HG02981 (cell line): ENCODE measurements at regions not wholly inside any gene's neighbourhood (a gene's known extent, or its start where the extent isn't known, plus 50 kb on each side); places are given as distances from the start of the nearest gene placed in this dataset.
"Not testable (repeated sequence)": the region's sequence is repeated elsewhere in the genome, so short reads cannot be mapped to it uniquely, and the experiment has no call there.

Source experiments
- ATAC-seq: cut with Tn5 transposase; IDR thresholded peaks from one replicate; pipeline ENCODE4 v1.9.1; 2021; ENCODE audit warnings: mild to moderate bottlenecking, moderate library complexity; ENCODE audit not compliant: unreplicated experiment

DNA sequence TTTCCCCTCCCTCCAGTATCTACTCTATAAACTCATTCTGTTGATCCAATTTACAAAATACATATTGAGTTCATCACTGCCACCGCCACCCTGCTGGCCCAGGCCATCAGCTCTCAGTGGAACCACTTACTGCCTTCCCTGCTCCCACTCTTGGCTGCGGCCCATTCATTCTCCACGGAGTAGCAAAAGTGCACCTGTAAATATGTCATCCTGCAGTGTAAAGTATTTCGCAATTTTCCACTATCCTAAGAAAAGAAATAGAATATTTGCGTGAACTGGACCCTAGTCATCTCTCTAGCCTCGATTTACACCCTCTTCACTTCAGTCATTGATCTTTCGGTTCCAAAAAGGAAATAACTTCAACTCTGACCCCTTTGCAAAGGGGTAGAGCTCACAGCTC, 258.3 kb upstream of the TFAP2D start:
- no peak for ATAC-seq

DNA sequence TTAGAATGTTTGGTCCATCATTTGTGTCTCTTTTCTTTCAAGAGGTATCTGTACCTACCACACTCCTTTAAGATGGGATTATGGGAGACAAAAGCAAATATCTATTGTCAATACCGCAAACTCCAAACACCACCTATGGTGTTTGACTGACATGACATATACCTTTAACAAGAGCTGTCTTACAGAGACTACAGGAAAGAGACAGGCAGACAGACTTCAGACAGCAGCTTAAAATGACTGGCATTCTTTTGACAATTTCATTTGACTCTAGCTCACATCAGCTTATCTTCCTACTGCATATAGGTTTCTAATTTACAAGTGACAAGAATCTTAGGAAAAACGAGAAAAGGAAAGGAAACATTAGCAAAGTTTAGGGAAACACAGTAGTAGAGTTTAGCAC, 256.0 kb upstream of the TFAP2D start:
- ATAC-seq: no peak

GRCh38 chr6:50461696-50462095, 251.6 kb upstream of the TFAP2D start:
- no peak for ATAC-seq

GRCh38 chr6:50463931-50464330, 249.4 kb upstream of the TFAP2D start:
- no peak for ATAC-seq

- no peak for ATAC-seq
Observed at GRCh38 chr6:50467931-50468330, 245.4 kb upstream of the TFAP2D start.

- no peak for ATAC-seq
Observed at GRCh38 chr6:50471041-50471440, 242.3 kb upstream of the TFAP2D start.

DNA sequence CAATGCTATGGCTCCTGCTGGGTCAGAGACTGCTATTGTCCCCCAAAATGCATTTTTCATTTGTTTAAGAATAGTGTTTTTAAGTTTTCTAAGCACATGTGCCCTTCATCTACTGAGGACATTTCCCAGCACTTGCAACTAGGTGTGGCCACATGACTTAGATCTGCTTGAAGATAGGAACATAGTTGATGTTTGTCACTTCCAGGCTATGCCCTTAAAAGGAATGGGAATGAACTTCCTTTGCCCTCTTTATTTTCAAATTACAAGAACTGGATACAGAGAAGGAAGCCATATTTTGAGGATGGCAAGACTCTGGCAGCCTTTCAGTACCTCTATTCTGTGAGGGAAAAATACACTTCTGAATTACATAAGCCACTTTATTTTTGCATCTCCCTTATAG, 203.0 kb upstream of the TFAP2D start:
- no peak for ATAC-seq

- ATAC-seq: no peak
Observed at GRCh38 chr6:50520326-50521266, 192.7 kb upstream of the TFAP2D start.

GRCh38 chr6:50524341-50524740, 189.0 kb upstream of the TFAP2D start:
- no peak for ATAC-seq

DNA sequence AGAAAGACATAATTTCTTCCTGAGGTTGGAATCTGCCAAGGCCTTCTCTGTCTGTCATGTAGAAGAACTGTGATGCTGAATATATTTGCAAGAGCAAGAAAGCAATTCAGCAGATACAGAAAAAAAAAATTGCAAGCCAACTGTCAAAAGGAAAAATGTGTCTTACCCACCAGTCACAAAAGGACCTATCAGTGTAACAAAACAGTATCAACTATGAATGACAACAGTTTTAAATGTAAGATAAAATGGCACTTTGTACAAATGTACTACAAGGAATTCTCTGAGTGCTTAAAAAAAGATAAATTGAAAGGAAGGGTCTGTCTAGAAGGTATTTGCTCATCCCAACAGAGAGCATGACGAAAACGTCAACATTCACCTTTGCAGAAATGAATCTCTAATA, 185.3 kb upstream of the TFAP2D start:
- no peak for ATAC-seq

DNA sequence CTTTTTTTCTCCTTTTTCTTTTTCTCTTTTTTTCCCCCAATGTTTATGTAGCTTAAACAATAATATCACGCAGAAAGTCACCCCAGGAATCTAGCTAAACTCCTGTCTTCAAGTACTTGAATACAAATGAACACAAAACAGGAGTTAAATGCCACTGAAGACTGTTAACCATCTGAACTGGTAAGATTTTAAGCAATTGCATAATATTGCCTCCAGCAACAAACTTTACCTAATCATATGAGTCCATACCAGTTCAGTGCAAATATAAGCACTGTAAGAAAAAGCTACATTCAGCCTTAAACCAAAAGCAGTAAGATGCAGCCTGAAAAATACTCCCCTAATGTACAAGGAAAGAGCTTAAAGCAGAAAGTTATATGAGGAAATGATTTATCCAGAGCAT, 173.9 kb upstream of the TFAP2D start:
- ATAC-seq: no peak

DNA sequence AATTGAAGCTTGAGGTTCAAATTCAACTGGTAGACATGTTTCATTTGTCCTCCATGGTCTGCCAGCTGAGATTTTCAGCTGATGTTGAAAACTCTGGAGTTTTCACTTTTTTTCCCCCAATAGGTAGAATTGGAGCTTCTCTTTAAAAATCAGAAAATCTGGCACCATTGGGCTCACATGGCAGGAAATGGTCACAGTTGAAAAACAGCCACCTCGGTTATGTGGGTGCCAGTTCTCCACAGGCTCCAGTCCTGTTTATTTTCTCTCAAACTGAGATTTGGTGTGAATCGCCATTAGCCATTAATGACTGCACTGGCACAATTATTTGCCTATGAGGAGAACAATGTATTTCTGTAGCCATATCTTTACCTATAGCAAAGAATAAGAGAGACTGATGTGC, 171.4 kb upstream of the TFAP2D start:
- ATAC-seq: no peak

DNA sequence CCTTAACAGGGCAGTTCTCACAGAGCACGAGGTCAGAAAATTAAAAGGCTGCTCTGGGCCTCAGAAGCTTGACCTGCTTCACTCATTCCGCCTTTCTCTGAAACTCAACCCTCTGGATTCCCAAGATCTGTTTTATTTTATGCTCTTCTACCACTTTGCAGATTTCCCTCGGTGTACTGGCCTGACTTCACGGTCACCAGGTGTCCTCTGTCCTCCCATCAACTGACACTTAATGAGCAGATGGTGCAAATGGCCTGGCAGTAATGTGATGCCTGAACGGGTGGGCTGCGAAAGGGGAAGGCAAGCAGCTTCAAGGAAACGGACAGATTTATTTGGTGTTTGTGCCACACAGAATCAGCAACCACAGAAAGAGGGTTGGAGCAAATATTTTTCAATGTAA, 169.7 kb upstream of the TFAP2D start:
- no peak for ATAC-seq

- no peak for ATAC-seq
Observed at GRCh38 chr6:50549026-50549425, 164.3 kb upstream of the TFAP2D start.

- ATAC-seq: no peak
Observed at GRCh38 chr6:50549475-50549874, 163.9 kb upstream of the TFAP2D start.

DNA sequence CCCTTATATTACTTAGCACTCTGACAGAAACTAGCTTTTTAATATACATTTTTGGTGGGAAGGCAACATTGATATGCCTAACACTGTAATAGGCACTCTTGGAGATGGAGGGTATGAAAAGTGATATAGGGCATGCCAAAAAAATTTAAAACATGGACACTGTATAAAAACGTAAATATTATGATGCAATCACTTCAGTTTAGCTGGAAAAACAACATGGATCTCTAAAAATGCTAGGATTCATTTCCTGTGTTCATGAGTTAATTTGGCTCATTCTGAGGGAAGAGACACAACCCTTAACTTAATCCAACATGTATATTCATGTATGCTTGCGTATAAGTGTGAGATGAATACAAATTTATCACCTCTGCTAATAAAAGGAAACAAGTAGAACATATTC, 157.3 kb upstream of the TFAP2D start:
- no peak for ATAC-seq

DNA sequence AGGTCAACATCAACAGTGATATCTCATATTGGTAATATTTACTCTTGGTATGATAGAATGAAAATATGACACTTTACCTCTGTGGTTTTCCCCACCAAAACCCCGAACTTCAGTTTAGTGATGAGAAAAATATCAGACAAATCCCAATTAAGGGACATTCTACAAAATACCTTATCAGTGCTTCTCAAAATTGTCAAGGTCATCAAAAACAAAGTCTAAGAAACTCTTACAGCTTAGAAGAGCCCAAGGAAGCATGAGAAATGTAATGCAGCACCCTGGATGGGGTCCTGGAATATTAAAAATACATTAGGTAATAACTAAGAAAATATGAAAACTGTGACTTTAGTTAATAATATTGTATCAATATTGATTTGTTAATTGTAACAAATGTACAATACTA, 148.3 kb upstream of the TFAP2D start:
- ATAC-seq: no peak

DNA sequence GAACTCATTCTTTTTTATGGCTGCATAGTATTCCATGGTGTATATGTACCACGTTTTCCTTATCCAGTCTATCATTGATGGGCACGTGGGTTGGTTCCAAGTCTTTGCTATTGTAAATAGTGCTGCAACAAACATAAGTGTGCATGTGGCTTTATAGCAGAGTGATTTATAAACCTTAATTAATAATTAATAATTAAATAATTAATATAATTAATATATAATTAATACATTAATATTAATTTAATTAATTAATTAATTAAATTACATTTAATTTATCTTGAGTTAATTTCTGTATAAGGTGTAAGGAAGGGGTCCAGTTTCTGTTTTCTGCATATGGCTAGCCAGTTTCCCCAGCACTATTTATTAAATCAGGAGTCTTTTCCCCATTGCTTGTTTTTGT, 142.1 kb upstream of the TFAP2D start:
- ATAC-seq: not testable (repeated sequence)

- ATAC-seq: no peak
Observed at GRCh38 chr6:50585441-50586330, 127.6 kb upstream of the TFAP2D start.

DNA sequence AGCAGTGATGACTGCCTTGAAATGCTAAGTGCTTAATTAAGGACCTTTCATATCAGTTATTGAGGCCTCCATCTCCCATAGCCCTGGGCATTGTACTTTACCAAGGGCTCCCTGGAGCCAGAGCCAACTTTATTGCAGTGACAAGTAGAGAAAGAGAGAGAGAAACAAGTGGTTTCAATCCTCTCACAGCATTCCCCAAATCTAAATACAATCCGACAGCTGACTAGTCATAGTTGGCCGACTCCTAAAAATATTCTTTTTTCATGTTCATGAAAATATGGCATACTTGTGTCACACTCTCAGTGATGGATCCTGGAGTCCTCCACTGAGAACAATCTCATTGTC, 127.0 kb upstream of the TFAP2D start:
- ATAC-seq: no peak

DNA sequence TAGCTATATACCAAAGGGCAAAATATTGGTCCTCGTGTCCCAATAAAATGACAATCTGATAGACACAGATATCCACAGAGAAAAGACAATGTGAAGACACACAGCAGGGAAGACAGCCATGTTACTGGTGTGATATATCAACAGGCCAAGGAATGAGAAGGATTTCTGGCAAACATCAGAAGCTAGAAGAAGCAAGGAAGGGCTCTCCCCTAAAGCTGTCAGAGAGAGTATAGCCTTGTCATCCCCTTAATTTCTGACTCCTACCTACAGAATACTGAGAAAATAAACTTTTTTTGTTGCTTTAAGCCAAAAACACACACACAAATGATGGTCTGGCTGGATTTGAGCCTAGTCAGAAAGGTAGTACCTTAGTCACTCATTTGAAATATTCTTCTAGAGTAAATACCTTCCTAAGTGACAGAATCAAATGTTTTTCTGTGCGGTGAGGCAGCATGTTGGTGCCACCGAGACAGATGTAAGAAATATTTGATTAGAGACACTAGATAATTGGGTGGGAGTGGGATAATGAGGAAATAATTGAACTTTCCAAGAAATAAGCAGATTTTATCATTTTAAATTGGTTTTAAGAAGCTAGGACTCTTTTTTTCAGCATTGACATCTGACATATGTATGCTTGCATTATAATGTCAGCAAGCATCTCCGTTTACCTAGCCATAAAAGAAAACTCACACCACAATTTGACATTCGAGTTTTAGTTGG, 123.4 kb upstream of the TFAP2D start:
- no peak for ATAC-seq
